HG02610 (cell line): ENCODE measurements at regions not wholly inside any gene's neighbourhood (a gene's known extent, or its start where the extent isn't known, plus 50 kb on each side); places are given as distances from the start of the nearest gene placed in this dataset.
"Not testable (repeated sequence)": the region's sequence is repeated elsewhere in the genome, so short reads cannot be mapped to it uniquely, and the experiment has no call there.

Source experiments
- ATAC-seq: cut with Tn5 transposase; IDR thresholded peaks from one replicate; pipeline ENCODE4 v1.9.1; 2021; ENCODE audit warnings: mild to moderate bottlenecking, moderate library complexity; ENCODE audit not compliant: unreplicated experiment

- no peak for ATAC-seq
These were observed 1037.2 kb downstream of the CDH11 start for GRCh38 chr16:64084706-64085105.

- ATAC-seq = no peak
These were observed 1038.3 kb downstream of the CDH11 start for GRCh38 chr16:64083428-64084129.

GRCh38 chr16:64077242-64077641 lies 1044.6 kb downstream of the CDH11 start:
- no peak for ATAC-seq

- ATAC-seq = no peak
These were observed 1047.2 kb downstream of the CDH11 start for GRCh38 chr16:64074706-64075105.

GRCh38 chr16:64072131-64072730 lies 1049.6 kb downstream of the CDH11 start:
- not testable (repeated sequence) for ATAC-seq

- no peak for ATAC-seq
These were observed 1056.3 kb downstream of the CDH11 start for GRCh38 chr16:64065523-64065922.

- no peak for ATAC-seq
These were observed 1060.2 kb downstream of the CDH11 start for GRCh38 chr16:64061621-64062020.

- ATAC-seq = no peak
These were observed 1061.2 kb downstream of the CDH11 start for GRCh38 chr16:64060631-64061030.

- no peak for ATAC-seq
These were observed 1063.2 kb downstream of the CDH11 start for GRCh38 chr16:64058685-64059084.

- no peak for ATAC-seq
These were observed 1070.0 kb downstream of the CDH11 start for GRCh38 chr16:64051824-64052223.

GRCh38 chr16:64047878-64048277 lies 1074.0 kb downstream of the CDH11 start:
- no peak for ATAC-seq

GRCh38 chr16:64047207-64047606 lies 1074.7 kb downstream of the CDH11 start:
- no peak for ATAC-seq

GRCh38 chr16:64035337-64035736 lies 1086.5 kb downstream of the CDH11 start:
- no peak for ATAC-seq

- ATAC-seq = no peak
These were observed 1102.5 kb downstream of the CDH11 start for GRCh38 chr16:64019339-64019738.

GRCh38 chr16:64017796-64018195 lies 1104.1 kb downstream of the CDH11 start:
- ATAC-seq = no peak

- no peak for ATAC-seq
These were observed 1108.0 kb downstream of the CDH11 start for GRCh38 chr16:64013856-64014255.

GRCh38 chr16:64012166-64012565 lies 1109.7 kb downstream of the CDH11 start:
- no peak for ATAC-seq

GRCh38 chr16:64011650-64012049 lies 1110.2 kb downstream of the CDH11 start:
- no peak for ATAC-seq

GRCh38 chr16:64008131-64008530 lies 1113.7 kb downstream of the CDH11 start:
- ATAC-seq = no peak

- ATAC-seq = no peak
These were observed 1117.7 kb downstream of the CDH11 start for GRCh38 chr16:64004116-64004515.

GRCh38 chr16:63995025-63995424 lies 1126.8 kb downstream of the CDH11 start:
- ATAC-seq = no peak

- ATAC-seq = no peak
These were observed 1138.5 kb downstream of the CDH11 start for GRCh38 chr16:63983401-63983800.

- no peak for ATAC-seq
These were observed 1139.1 kb downstream of the CDH11 start for GRCh38 chr16:63982741-63983140.
